ENCODE measurements at regions not wholly inside any gene's neighbourhood (a gene's known extent, or its start where the extent isn't known, plus 50 kb on each side); places are given as distances from the start of the nearest gene placed in this dataset.

DNA sequence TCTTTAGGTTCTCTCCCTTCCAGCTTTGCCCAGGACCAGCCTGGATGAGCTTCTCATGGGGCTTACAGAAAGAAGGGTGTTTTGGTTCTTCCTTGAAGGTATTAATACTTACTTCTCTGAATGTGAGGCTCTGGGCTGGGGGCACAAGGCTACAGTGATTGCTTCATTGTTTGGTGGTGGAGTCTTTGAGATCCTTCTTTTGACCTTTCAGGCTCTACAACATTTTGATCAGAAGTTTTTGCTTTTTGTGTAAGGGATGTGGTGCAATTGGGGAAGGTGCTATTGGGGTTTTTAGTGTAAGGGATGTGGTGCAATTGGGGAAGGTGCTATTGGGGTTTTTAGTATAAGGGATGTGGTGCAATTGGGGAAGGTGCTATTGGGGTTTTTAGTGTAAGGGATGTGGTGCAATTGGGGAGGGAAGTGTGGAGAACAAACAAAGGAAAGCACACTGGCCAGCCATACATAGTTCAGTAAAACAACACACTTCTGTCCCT is 103.6 kb upstream of the IVNS1ABP start:
- TF ChIP-seq CTCF (IDR thresholded peaks at IDR 0.05 in 4 of 5, conservative IDR thresholded peaks at IDR 0.05 in 1 of 5) (no peak), POLR2A (IDR thresholded peaks at IDR 0.05) (no peak)
